Pancreas (tissue), 10 donors: ENCODE measurements at regions not wholly inside any gene's neighbourhood (a gene's known extent, or its start where the extent isn't known, plus 50 kb on each side); places are given as distances from the start of the nearest gene placed in this dataset.
"Not testable (repeated sequence)": the region's sequence is repeated elsewhere in the genome, so short reads cannot be mapped to it uniquely, and the experiment has no call there.

Experiments used
- ATAC-seq, 4 donors: fragments of 200-7000 bp; cut with Tn5 transposase; one replicate each; pipeline versions ENCODE4 v1.8.0 to v1.9.1; 2020; ENCODE audit warnings: mild to moderate bottlenecking in 4 of 4, moderate library complexity in 4 of 4
- DNase-seq, 6 donors: peaks; one replicate each; pipeline ENCODE4 v3.0.0-alpha.2; 2020
- FAIRE-seq: peaks from 2 replicates; lab custom pipeline; 2012; peaks lifted over from hg19 to GRCh38; lab: Jason Lieb, UNC
- H3K27ac ChIP-seq, 4 donors: fragments of 200-600 bp; sonication (generic); 1 replicate in 3 of 4; 2 replicates in 1 of 4; pipeline versions ENCODE4 v1.5.0 to v1.8.0; 2020
- H3K27me3 ChIP-seq, 4 donors: fragments of 200-600 bp; one replicate each; pipeline ENCODE4 v1.8.0; 2021
- H3K36me3 ChIP-seq, 3 donors: fragments of 200-600 bp; sonication (generic) in 1 of 3; one replicate each; pipeline versions ENCODE4 v1.5.0 to v1.8.0; 2020 to 2021
- H3K4me1 ChIP-seq, 3 donors: fragments of 200-600 bp; one replicate each; pipeline ENCODE4 v1.8.0; 2021
- H3K4me3 ChIP-seq, 4 donors: fragments of 200-600 bp; sonication (generic) in 2 of 4; one replicate each; pipeline versions ENCODE4 v1.5.0 to v1.8.0; 2020 to 2021
- H3K9me3 ChIP-seq, 4 donors: fragments of 200-600 bp; one replicate each; pipeline ENCODE4 v1.8.0; 2021
- CTCF ChIP-seq, 4 donors: fragments of 200-600 bp; sonication (generic) in 3 of 4; IDR thresholded peaks; one replicate each; pipeline versions ENCODE4 v1.5.0 to v1.8.0; 2021; ENCODE audit warnings: antibody characterized with exemption in 4 of 4
- WGBS, 2 donors: extraction: QIAGEN DNeasy Blood & Tissue Kit; methylation state at CpG; one replicate each; pipeline ENCODE4 v1.1.7; 2013; 5-methylcytosine and 5-hydroxymethylcytosine counted together
- intact Hi-C, 3 donors: fragments of 100-400 bp; cut with DNase I; formaldehyde crosslinking; loops; one replicate each; pipeline versions ENCODE4 v1.11.1 to v1.14.2; 2022
- donor health status: healthy with polysubstance abuse.
- donor health status: DM: no; HTN: no; CAD: no; lungs with moderate emphysema.
- donor health status: DM: no; HTN: no; CAD: no.
- donor health status: control.
- donor health status: control.
- donor health status: Bipolar disorder and iron deficiency.
- donor health status: DM: yes; HTN: yes; CAD: no.
- donor health status: DM: no; HTN: no; CAD: no.
- donor health status: DM: no; HTN: no; CAD: no.
- donor health status: DM: yes; HTN: yes; CAD: no.

- Histone ChIP-seq H3K27me3 (no peaks in the 10 kb centered on the region), H3K4me1 (no peaks in the 10 kb centered on the region), H3K36me3 (no peaks in the 10 kb centered on the region), H3K27ac (no peak overlapping the region), H3K4me3 (no peak overlapping the region), H3K9me3 (no peaks in the 10 kb centered on the region)
- FAIRE-seq (no peak), ATAC-seq (no peak), DNase-seq (no peak)
- intact Hi-C loops = no loop called here
- no peak for TF ChIP-seq CTCF (IDR thresholded peaks at IDR 0.05)
- WGBS, 2 donors = 97 to 98% methylated on average over 1 of the region's 1 CpG
Measured at GRCh38 chr1:173268261-173268660, 61.1 kb upstream of the TNFSF4 start.

DNA sequence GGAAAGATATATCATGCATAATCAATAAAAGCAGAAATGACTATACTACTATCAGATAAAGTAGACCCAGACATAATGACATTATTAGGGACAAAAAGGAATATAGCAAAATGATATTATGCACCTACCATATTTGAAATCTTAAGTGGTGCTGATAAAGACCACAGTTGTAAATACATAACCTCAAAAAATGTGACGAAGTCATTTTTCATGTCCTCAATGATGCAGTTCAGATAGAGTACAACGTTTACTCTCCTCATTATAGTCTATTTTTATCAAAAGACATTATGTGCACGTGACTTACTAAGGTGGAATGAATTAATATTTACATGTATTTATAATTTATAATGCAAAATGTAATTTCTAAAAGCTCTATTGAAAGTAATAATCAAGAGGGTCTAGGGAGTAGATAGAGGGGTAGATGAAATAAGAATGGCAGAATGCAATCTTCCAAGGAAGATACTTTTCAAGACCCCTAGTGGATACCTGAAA lies 61.7 kb upstream of the TNFSF4 start:
- no peaks in the 10 kb centered on the region for H3K27me3 ChIP-seq

GRCh38 chr1:173269490-173270230 lies 62.5 kb upstream of the TNFSF4 start:
- FAIRE-seq = no peak
- WGBS, 2 donors = 91 to 92% methylated on average over 2 of the region's 2 CpGs
- TF ChIP-seq CTCF (IDR thresholded peaks at IDR 0.05) = no peak
- Histone ChIP-seq H3K4me3 (no peak overlapping the region), H3K4me1 (no peaks in the 10 kb centered on the region), H3K27ac (no peak overlapping the region), H3K27me3 (no peaks in the 10 kb centered on the region), H3K9me3 (no peaks in the 10 kb centered on the region), H3K36me3 (no peaks in the 10 kb centered on the region)
- DNase-seq = no peak
- intact Hi-C loops = no loop called here
- ATAC-seq = no peak

More for the DNA sequence above, 61.7 kb upstream of the TNFSF4 start:
- FAIRE-seq (no peak), ATAC-seq (no peak), DNase-seq (no peak)
- intact Hi-C loops = no loop called here
- no peak overlapping the region for H3K27ac ChIP-seq
- no peaks in the 10 kb centered on the region for H3K9me3 ChIP-seq
- WGBS, 2 donors = 56 to 61% methylated on average over 3 of the region's 3 CpGs
- H3K36me3 ChIP-seq = no peaks in the 10 kb centered on the region
- no peak for TF ChIP-seq CTCF (IDR thresholded peaks at IDR 0.05)
- no peaks in the 10 kb centered on the region for H3K4me1 ChIP-seq
- no peak overlapping the region for H3K4me3 ChIP-seq

DNA sequence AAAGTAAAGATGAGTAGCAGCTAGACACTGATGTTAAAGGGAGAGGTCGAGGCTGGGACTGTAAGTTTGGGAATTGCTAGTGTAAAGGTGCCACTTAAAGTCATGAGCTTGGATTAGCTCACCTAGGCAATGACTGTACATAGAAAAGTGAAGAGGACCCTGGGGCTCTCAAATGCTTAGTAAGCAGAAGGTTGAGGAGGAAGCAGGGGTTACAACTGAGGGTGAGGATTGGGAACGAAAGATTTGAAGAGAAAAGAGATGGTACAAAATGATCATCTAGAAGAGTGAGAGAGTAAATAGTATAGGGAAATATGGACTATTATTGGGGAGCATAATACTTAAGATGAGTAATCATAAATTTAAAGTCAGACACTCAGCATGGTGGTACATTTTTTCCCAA lies 63.1 kb upstream of the TNFSF4 start:
- no peaks in the 10 kb centered on the region for H3K9me3 ChIP-seq
- H3K27me3 ChIP-seq = no peaks in the 10 kb centered on the region
- DNase-seq (no peak), ATAC-seq (no peak), FAIRE-seq (no peak)
- H3K4me1 ChIP-seq = no peaks in the 10 kb centered on the region
- H3K36me3 ChIP-seq = no peaks in the 10 kb centered on the region
- intact Hi-C loops = no loop called here
- no peak overlapping the region for H3K27ac ChIP-seq
- H3K4me3 ChIP-seq = no peak overlapping the region
- TF ChIP-seq CTCF (IDR thresholded peaks at IDR 0.05) = no peak
- 68 to 88% methylated on average over 2 of the region's 2 CpGs for WGBS, 2 donors

DNA sequence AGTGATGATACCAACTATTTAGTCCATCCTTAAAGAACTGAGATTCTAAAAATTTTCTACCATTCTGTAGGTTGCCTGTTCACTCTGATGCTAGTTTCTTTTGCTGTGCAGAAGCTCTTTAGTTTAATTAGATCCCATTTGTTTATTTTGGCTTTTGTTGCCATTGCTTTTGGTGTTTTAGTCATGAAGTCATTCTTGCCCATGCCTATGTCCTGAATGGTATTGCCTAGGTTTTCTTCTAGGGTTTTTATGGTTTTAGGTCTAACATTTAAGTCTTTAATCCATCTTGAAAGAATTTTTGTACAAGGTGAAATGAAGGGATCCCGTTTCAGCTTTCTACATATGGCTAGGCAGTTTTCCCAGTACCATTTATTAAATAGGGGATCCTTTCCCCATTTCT lies 63.9 kb upstream of the TNFSF4 start:
- H3K4me1 ChIP-seq, H3K27me3 ChIP-seq, H3K4me3 ChIP-seq, DNase-seq, H3K9me3 ChIP-seq, intact Hi-C loops, FAIRE-seq, H3K36me3 ChIP-seq, H3K27ac ChIP-seq, ATAC-seq: not testable (repeated sequence)
- WGBS, 2 donors = 92 to 97% methylated on average over 1 of the region's 1 CpG
